ENCODE measurements at regions not wholly inside any gene's neighbourhood (a gene's known extent, or its start where the extent isn't known, plus 50 kb on each side); places are given as distances from the start of the nearest gene placed in this dataset.
"Not testable (repeated sequence)": the region's sequence is repeated elsewhere in the genome, so short reads cannot be mapped to it uniquely, and the experiment has no call there.

GRCh38 chr4:22573198-22573597 lies 57.3 kb upstream of the ADGRA3 start:
- DNase-seq: peak; percentile 27

- no peak for DNase-seq
These were observed 57.8 kb upstream of the ADGRA3 start for GRCh38 chr4:22573641-22574040.

- no peak for DNase-seq
These were observed 58.6 kb upstream of the ADGRA3 start for GRCh38 chr4:22574424-22574823.

GRCh38 chr4:22574880-22575279 lies 59.0 kb upstream of the ADGRA3 start:
- DNase-seq: no peak

- no peak for DNase-seq
These were observed 71.4 kb upstream of the ADGRA3 start for GRCh38 chr4:22587253-22587652.

GRCh38 chr4:22593933-22594332 lies 78.1 kb upstream of the ADGRA3 start:
- DNase-seq: no peak

GRCh38 chr4:22595684-22596083 lies 79.8 kb upstream of the ADGRA3 start:
- no peak for DNase-seq

- no peak for DNase-seq
These were observed 80.5 kb upstream of the ADGRA3 start for GRCh38 chr4:22596409-22596808.

- DNase-seq: no peak
These were observed 81.6 kb upstream of the ADGRA3 start for GRCh38 chr4:22597471-22597870.

- not testable (repeated sequence) for DNase-seq
These were observed 82.5 kb upstream of the ADGRA3 start for GRCh38 chr4:22598113-22599047.

GRCh38 chr4:22599228-22599928 lies 83.5 kb upstream of the ADGRA3 start:
- not testable (repeated sequence) for DNase-seq

- DNase-seq: not testable (repeated sequence)
These were observed 84.1 kb upstream of the ADGRA3 start for GRCh38 chr4:22599929-22600432.

- DNase-seq: not testable (repeated sequence)
These were observed 85.8 kb upstream of the ADGRA3 start for GRCh38 chr4:22601638-22602037.

- DNase-seq: no peak
These were observed 85.4 kb upstream of the GBA3 start for GRCh38 chr4:22607382-22607781.

GRCh38 chr4:22609951-22610525 lies 82.7 kb upstream of the GBA3 start:
- DNase-seq: not testable (repeated sequence)

- DNase-seq: no peak
These were observed 78.6 kb upstream of the GBA3 start for GRCh38 chr4:22614114-22614513.

GRCh38 chr4:22616516-22616915 lies 76.2 kb upstream of the GBA3 start:
- no peak for DNase-seq

GRCh38 chr4:22620144-22620543 lies 72.6 kb upstream of the GBA3 start:
- DNase-seq: not testable (repeated sequence)

- DNase-seq: not testable (repeated sequence)
These were observed 70.8 kb upstream of the GBA3 start for GRCh38 chr4:22621970-22622369.

GRCh38 chr4:22624002-22624401 lies 68.7 kb upstream of the GBA3 start:
- not testable (repeated sequence) for DNase-seq

- no peak for DNase-seq
These were observed 67.4 kb upstream of the GBA3 start for GRCh38 chr4:22625311-22625710.

- not testable (repeated sequence) for DNase-seq
These were observed 64.9 kb upstream of the GBA3 start for GRCh38 chr4:22627851-22628250.
